ENCODE measurements at regions not wholly inside any gene's neighbourhood (a gene's known extent, or its start where the extent isn't known, plus 50 kb on each side); places are given as distances from the start of the nearest gene placed in this dataset.

GRCh38 chr1:117689997-117690625 is 84.3 kb downstream of the TENT5C start:
- H3K14ac ChIP-seq (ENCODE audit: insufficient read length): no peak overlapping the region
- H4K20me1 ChIP-seq (replicated peaks in 1 of 2; ENCODE audit: control insufficient read depth in 1 of 2, insufficient read depth in 2 of 2, low read length in 2 of 2): no peaks in the 10 kb centered on the region
- no peak overlapping the region for H3K4me3 ChIP-seq (ENCODE audit: extremely low read depth in 1 of 4, insufficient read depth in 2 of 4, low read depth in 3 of 4, low read length in 4 of 4)
- H2BK12ac ChIP-seq (ENCODE audit: low read depth, low read length): no peak overlapping the region
- no peak overlapping the region for H2AK5ac ChIP-seq (ENCODE audit: low read depth, low read length)
- H4K91ac ChIP-seq (replicated peaks; ENCODE audit: insufficient read length, low read length): no peak overlapping the region
- no peaks in the 10 kb centered on the region for H3K79me2 ChIP-seq (ENCODE audit: control insufficient read depth in 1 of 2, insufficient read depth in 2 of 2, low read length in 2 of 2)
- H3K4me2 ChIP-seq (ENCODE audit: insufficient read depth in 1 of 2, low read depth in 2 of 2, low read length in 2 of 2): no peak overlapping the region
- H4K8ac ChIP-seq (ENCODE audit: extremely low read depth, insufficient read depth, low read length): no peak overlapping the region
- H3K4ac ChIP-seq (replicated peaks; ENCODE audit: insufficient read length, low read depth, low read length): no peak overlapping the region
- no peak overlapping the region for H2BK120ac ChIP-seq (replicated peaks; ENCODE audit: low read depth, low read length)
- CTCF ChIA-PET (ENCODE audit: partially characterized antibody): interaction anchor here (0.6 to 2.4 kb wide), 6 partner anchors 9 to 198 kb away, joined by 3 to 12 read pairs (median 5); no protein-coding TSS in a partner anchor
- no peak overlapping the region for H2AFZ ChIP-seq (ENCODE audit: low read length)
- no peaks in the 10 kb centered on the region for H3K36me3 ChIP-seq (ENCODE audit: control insufficient read depth in 2 of 4, insufficient read depth in 4 of 4, low read length in 3 of 4)
- TF ChIP-seq JUND (IDR thresholded peaks at IDR 0.05; ENCODE audit: low read length) (no peak), BRCA1 (IDR thresholded peaks at IDR 0.05; ENCODE audit: low read depth, low read length) (no peak), KDM1A (IDR thresholded peaks at IDR 0.05; ENCODE audit: borderline replicate concordance, low read length) (no peak), BCL11A (IDR thresholded peaks at IDR 0.05; ENCODE audit: low read depth in 2 of 2, low read length in 2 of 2) (no peak), SIX5 (IDR thresholded peaks at IDR 0.05; ENCODE audit: low read depth, low read length) (no peak), CTBP2 (IDR thresholded peaks at IDR 0.05; ENCODE audit: borderline replicate concordance, insufficient read depth, insufficient read length, low read length) (no peak), SIN3A (conservative IDR thresholded peaks at IDR 0.05 in 1 of 2, IDR thresholded peaks at IDR 0.05 in 1 of 2; ENCODE audit: low read depth in 1 of 2, low read length in 2 of 2) (no peak), SP2 (IDR thresholded peaks at IDR 0.05; ENCODE audit: low read length) (no peak), GTF2F1 (IDR thresholded peaks at IDR 0.05; ENCODE audit: borderline replicate concordance, low read depth, low read length) (no peak), SP1 (IDR thresholded peaks at IDR 0.05; ENCODE audit: low read depth, low read length) (no peak)
- H3K56ac ChIP-seq (replicated peaks; ENCODE audit: insufficient read length, low read depth, low read length): no peak overlapping the region
- no peak overlapping the region for H2BK5ac ChIP-seq (ENCODE audit: low read depth, low read length)
- DNase-seq (ENCODE audit: low read depth in 1 of 2, low spot score in 2 of 2): no peak
- H3K27ac ChIP-seq (ENCODE audit: low read depth, low read length): no peak overlapping the region
- H2BK20ac ChIP-seq (ENCODE audit: low read length): no peak overlapping the region
- H3K23me2 ChIP-seq (ENCODE audit: low read depth, low read length): peaks cover 1% of the 10 kb centered on the region; the same call in 1 of the 2 replicates
- POLR2A ChIA-PET (ENCODE audit: partially characterized antibody): interaction anchor here (0.9 to 1.0 kb wide), 2 partner anchors 10 to 84 kb away, joined by 3 to 4 read pairs; partner anchors contain the start of gene TENT5C
- H3K27me3 ChIP-seq (replicated peaks in 1 of 4; ENCODE audit: control insufficient read depth in 3 of 4, extremely low read depth in 1 of 4, insufficient read depth in 3 of 4, low read length in 3 of 4): no peaks in the 10 kb centered on the region
- H2BK15ac ChIP-seq (ENCODE audit: low read length): no peak overlapping the region
- H3K18ac ChIP-seq (ENCODE audit: extremely low read depth, low read length): no peak overlapping the region
- no peaks in the 10 kb centered on the region for H3K4me1 ChIP-seq (replicated peaks in 1 of 4; ENCODE audit: control insufficient read depth in 3 of 4, insufficient read depth in 4 of 4, low read length in 3 of 4)
- WGBS, 2 experiments (ENCODE audit: extremely low coverage in 1 of 2, insufficient coverage in 1 of 2, insufficient read length in 1 of 2, insufficient replicate concordance in 2 of 2, low coverage in 1 of 2, low lambda C conversion rate in 2 of 2, missing lambda C conversion rate in 1 of 2): 90% methylated on average over 4 of the region's 4 CpGs; no CpG with 5 or more reads in 1 of the 2 experiments
- H3K23ac ChIP-seq (ENCODE audit: insufficient read length): no peak overlapping the region
- no peak overlapping the region for H4K5ac ChIP-seq (ENCODE audit: insufficient read length, low read depth, low read length)
- H3K9ac ChIP-seq (replicated peaks in 1 of 4; ENCODE audit: extremely low read depth in 1 of 4, low read depth in 3 of 4, low read length in 3 of 4): no peak overlapping the region
- no peaks in the 10 kb centered on the region for H3K79me1 ChIP-seq (ENCODE audit: low read depth, low read length)
- H3K9me3 ChIP-seq (ENCODE audit: insufficient read depth in 2 of 2, low read depth in 1 of 2, low read length in 1 of 2): no peaks in the 10 kb centered on the region
- FAIRE-seq: no peak

Measured in H1 (cell line).